ENCODE measurements at regions not wholly inside any gene's neighbourhood (a gene's known extent, or its start where the extent isn't known, plus 50 kb on each side); places are given as distances from the start of the nearest gene placed in this dataset.

GRCh38 chr1:194374649-194375048 lies 1188.2 kb upstream of the B3GALT2 start:
- Histone ChIP-seq H3K9ac (ENCODE audit: low read length) (no peak overlapping the region), H2BK120ac (ENCODE audit: insufficient read depth, low read length, poor library complexity) (no peak overlapping the region), H3K4me1 (ENCODE audit: control insufficient read depth in 1 of 2, insufficient read depth in 2 of 2, low read length in 2 of 2) (no peaks in the 10 kb centered on the region), H2AFZ (ENCODE audit: insufficient read depth, low read length, poor library complexity) (no peak overlapping the region), H3K36me3 (ENCODE audit: control insufficient read depth in 1 of 2, insufficient read depth in 2 of 2, low read length in 2 of 2) (no peaks in the 10 kb centered on the region), H3K4ac (ENCODE audit: low read depth, low read length) (no peak overlapping the region), H2BK5ac (ENCODE audit: low read depth, low read length, poor library complexity) (no peak overlapping the region), H3K4me3 (ENCODE audit: low read depth, low read length) (no peak overlapping the region), H4K91ac (ENCODE audit: low read depth, low read length) (no peak overlapping the region), H3K14ac (ENCODE audit: low read length) (no peak overlapping the region), H4K8ac (ENCODE audit: low read depth, low read length) (no peak overlapping the region), H3K23ac (ENCODE audit: low read length) (no peak overlapping the region), H3K27ac (ENCODE audit: low read depth, low read length) (no peak overlapping the region), H3K4me2 (ENCODE audit: low read length) (no peak overlapping the region), H3K18ac (ENCODE audit: low read length) (no peak overlapping the region), H3K79me2 (ENCODE audit: control insufficient read depth, insufficient read depth, low read length, poor library complexity) (no peaks in the 10 kb centered on the region), H3K27me3 (ENCODE audit: insufficient read depth, low read length) (no peaks in the 10 kb centered on the region), H2AK5ac (ENCODE audit: low read length) (no peak overlapping the region), H4K12ac (ENCODE audit: low read depth, low read length) (no peak overlapping the region), H3K9me3 (ENCODE audit: insufficient read depth, low read depth, low read length) (no peaks in the 10 kb centered on the region), H2BK12ac (ENCODE audit: low read length) (no peak overlapping the region), H3K79me1 (ENCODE audit: low read length) (no peaks in the 10 kb centered on the region)
- DNase-seq: no peak
- no CpG with 5 or more reads among the region's 6 CpGs for WGBS (ENCODE audit: extremely low coverage, insufficient coverage, insufficient read length)

GRCh38 chr1:194372266-194372665 lies 1185.9 kb upstream of the B3GALT2 start:
- WGBS (ENCODE audit: extremely low coverage, insufficient coverage, insufficient read length): no CpG with 5 or more reads among the region's 2 CpGs
- Histone ChIP-seq H3K27ac (ENCODE audit: low read depth, low read length) (no peak overlapping the region), H4K91ac (ENCODE audit: low read depth, low read length) (no peak overlapping the region), H3K79me2 (ENCODE audit: control insufficient read depth, insufficient read depth, low read length, poor library complexity) (no peaks in the 10 kb centered on the region), H3K27me3 (ENCODE audit: insufficient read depth, low read length) (no peaks in the 10 kb centered on the region), H2BK5ac (ENCODE audit: low read depth, low read length, poor library complexity) (no peak overlapping the region), H3K9me3 (ENCODE audit: insufficient read depth, low read depth, low read length) (no peaks in the 10 kb centered on the region), H2AFZ (ENCODE audit: insufficient read depth, low read length, poor library complexity) (no peak overlapping the region), H2BK12ac (ENCODE audit: low read length) (no peak overlapping the region), H3K36me3 (ENCODE audit: control insufficient read depth in 1 of 2, insufficient read depth in 2 of 2, low read length in 2 of 2) (no peaks in the 10 kb centered on the region), H3K18ac (ENCODE audit: low read length) (no peak overlapping the region), H4K8ac (ENCODE audit: low read depth, low read length) (no peak overlapping the region), H2AK5ac (ENCODE audit: low read length) (no peak overlapping the region), H3K4me3 (ENCODE audit: low read depth, low read length) (no peak overlapping the region), H3K4me2 (ENCODE audit: low read length) (no peak overlapping the region), H3K14ac (ENCODE audit: low read length) (no peak overlapping the region), H3K4me1 (ENCODE audit: control insufficient read depth in 1 of 2, insufficient read depth in 2 of 2, low read length in 2 of 2) (no peaks in the 10 kb centered on the region), H3K23ac (ENCODE audit: low read length) (no peak overlapping the region), H3K79me1 (ENCODE audit: low read length) (no peaks in the 10 kb centered on the region), H3K4ac (ENCODE audit: low read depth, low read length) (no peak overlapping the region), H3K9ac (ENCODE audit: low read length) (no peak overlapping the region), H2BK120ac (ENCODE audit: insufficient read depth, low read length, poor library complexity) (no peak overlapping the region), H4K12ac (ENCODE audit: low read depth, low read length) (no peak overlapping the region)
- DNase-seq: no peak

- no peak overlapping the region for H2AK5ac ChIP-seq (ENCODE audit: low read length)
- H3K27me3 ChIP-seq (ENCODE audit: insufficient read depth, low read length): no peaks in the 10 kb centered on the region
- H2BK120ac ChIP-seq (ENCODE audit: insufficient read depth, low read length, poor library complexity): no peak overlapping the region
- H4K12ac ChIP-seq (ENCODE audit: low read depth, low read length): no peak overlapping the region
- no peaks in the 10 kb centered on the region for H3K36me3 ChIP-seq (ENCODE audit: control insufficient read depth in 1 of 2, insufficient read depth in 2 of 2, low read length in 2 of 2)
- no peak overlapping the region for H3K4me2 ChIP-seq (ENCODE audit: low read length)
- no peak overlapping the region for H2BK12ac ChIP-seq (ENCODE audit: low read length)
- no peak overlapping the region for H2AFZ ChIP-seq (ENCODE audit: insufficient read depth, low read length, poor library complexity)
- no peak overlapping the region for H3K27ac ChIP-seq (ENCODE audit: low read depth, low read length)
- no peaks in the 10 kb centered on the region for H3K9me3 ChIP-seq (ENCODE audit: insufficient read depth, low read depth, low read length)
- H3K79me1 ChIP-seq (ENCODE audit: low read length): no peaks in the 10 kb centered on the region
- no peaks in the 10 kb centered on the region for H3K79me2 ChIP-seq (ENCODE audit: control insufficient read depth, insufficient read depth, low read length, poor library complexity)
- H3K4me1 ChIP-seq (ENCODE audit: control insufficient read depth in 1 of 2, insufficient read depth in 2 of 2, low read length in 2 of 2): no peaks in the 10 kb centered on the region
- no CpG with 5 or more reads among the region's 1 CpG for WGBS (ENCODE audit: extremely low coverage, insufficient coverage, insufficient read length)
- no peak overlapping the region for H3K14ac ChIP-seq (ENCODE audit: low read length)
- H3K4me3 ChIP-seq (ENCODE audit: low read depth, low read length): no peak overlapping the region
- H3K9ac ChIP-seq (ENCODE audit: low read length): no peak overlapping the region
- H3K23ac ChIP-seq (ENCODE audit: low read length): no peak overlapping the region
- H2BK5ac ChIP-seq (ENCODE audit: low read depth, low read length, poor library complexity): no peak overlapping the region
- no peak for DNase-seq
- no peak overlapping the region for H3K4ac ChIP-seq (ENCODE audit: low read depth, low read length)
- no peak overlapping the region for H4K8ac ChIP-seq (ENCODE audit: low read depth, low read length)
- no peak overlapping the region for H4K91ac ChIP-seq (ENCODE audit: low read depth, low read length)
- no peak overlapping the region for H3K18ac ChIP-seq (ENCODE audit: low read length)
Measured at GRCh38 chr1:194369622-194370021, 1183.2 kb upstream of the B3GALT2 start.

- no peaks in the 10 kb centered on the region for H3K4me1 ChIP-seq (ENCODE audit: control insufficient read depth in 1 of 2, insufficient read depth in 2 of 2, low read length in 2 of 2)
- H3K4me2 ChIP-seq (ENCODE audit: low read length): no peak overlapping the region
- H3K27ac ChIP-seq (ENCODE audit: low read depth, low read length): no peak overlapping the region
Measured at GRCh38 chr1:194369060-194369459, 1182.6 kb upstream of the B3GALT2 start.

More at GRCh38 chr1:194369060-194369459, 1182.6 kb upstream of the B3GALT2 start:
- Histone ChIP-seq H3K9me3 (ENCODE audit: insufficient read depth, low read depth, low read length) (no peaks in the 10 kb centered on the region), H2BK12ac (ENCODE audit: low read length) (no peak overlapping the region), H3K18ac (ENCODE audit: low read length) (no peak overlapping the region), H3K9ac (ENCODE audit: low read length) (no peak overlapping the region), H4K91ac (ENCODE audit: low read depth, low read length) (no peak overlapping the region), H3K36me3 (ENCODE audit: control insufficient read depth in 1 of 2, insufficient read depth in 2 of 2, low read length in 2 of 2) (no peaks in the 10 kb centered on the region), H4K12ac (ENCODE audit: low read depth, low read length) (no peak overlapping the region), H3K79me2 (ENCODE audit: control insufficient read depth, insufficient read depth, low read length, poor library complexity) (no peaks in the 10 kb centered on the region), H3K27me3 (ENCODE audit: insufficient read depth, low read length) (no peaks in the 10 kb centered on the region), H3K23ac (ENCODE audit: low read length) (no peak overlapping the region), H3K14ac (ENCODE audit: low read length) (no peak overlapping the region), H2BK120ac (ENCODE audit: insufficient read depth, low read length, poor library complexity) (no peak overlapping the region), H3K4ac (ENCODE audit: low read depth, low read length) (no peak overlapping the region), H4K8ac (ENCODE audit: low read depth, low read length) (no peak overlapping the region), H3K4me3 (ENCODE audit: low read depth, low read length) (no peak overlapping the region), H2BK5ac (ENCODE audit: low read depth, low read length, poor library complexity) (no peak overlapping the region), H2AK5ac (ENCODE audit: low read length) (no peak overlapping the region), H3K79me1 (ENCODE audit: low read length) (no peaks in the 10 kb centered on the region), H2AFZ (ENCODE audit: insufficient read depth, low read length, poor library complexity) (no peak overlapping the region)
- DNase-seq: no peak
